ENCODE measurements at regions not wholly inside any gene's neighbourhood (a gene's known extent, or its start where the extent isn't known, plus 50 kb on each side); places are given as distances from the start of the nearest gene placed in this dataset.
A peak's percentile ranks its signal among the peaks of the same experiment; 100 is the strongest.

GRCh38 chr20:56968376-56969048, 297.9 kb downstream of the BMP7 start:
- Histone ChIP-seq H3K4me2 (no peak overlapping the region), H3K4me3 (no peak overlapping the region), H4K20me1 (ENCODE audit: insufficient read depth, poor library complexity, severe bottlenecking) (no peaks in the 10 kb centered on the region), H3K27me3 (peaks cover 14% of the 10 kb centered on the region), H3K9me3 (ENCODE audit: low read depth) (no peaks in the 10 kb centered on the region), H3K79me2 (no peaks in the 10 kb centered on the region), H2AFZ (no peak overlapping the region), H3K4me1 (ENCODE audit: insufficient read depth) (no peaks in the 10 kb centered on the region), H3K27ac (no peak overlapping the region), H3K36me3 (replicated peaks; ENCODE audit: insufficient read depth, low read depth) (no peaks in the 10 kb centered on the region), H3K9me2 (replicated peaks; ENCODE audit: insufficient read depth) (no peaks in the 10 kb centered on the region)
- DNase-seq (ENCODE audit: low spot score), result no peak
- WGBS (ENCODE audit: low lambda C conversion rate, missing lambda C conversion rate), result 55% methylated on average over 12 of the region's 12 CpGs
- TF ChIP-seq EZH2 (IDR thresholded peaks at IDR 0.05; ENCODE audit: borderline replicate concordance), result no peak
- TF ChIP-seq EZH2phosphoT487 (IDR thresholded peaks at IDR 0.05; ENCODE audit: low read depth, severe bottlenecking, unreplicated experiment), result no peak
- TF ChIP-seq, protein P1, sequence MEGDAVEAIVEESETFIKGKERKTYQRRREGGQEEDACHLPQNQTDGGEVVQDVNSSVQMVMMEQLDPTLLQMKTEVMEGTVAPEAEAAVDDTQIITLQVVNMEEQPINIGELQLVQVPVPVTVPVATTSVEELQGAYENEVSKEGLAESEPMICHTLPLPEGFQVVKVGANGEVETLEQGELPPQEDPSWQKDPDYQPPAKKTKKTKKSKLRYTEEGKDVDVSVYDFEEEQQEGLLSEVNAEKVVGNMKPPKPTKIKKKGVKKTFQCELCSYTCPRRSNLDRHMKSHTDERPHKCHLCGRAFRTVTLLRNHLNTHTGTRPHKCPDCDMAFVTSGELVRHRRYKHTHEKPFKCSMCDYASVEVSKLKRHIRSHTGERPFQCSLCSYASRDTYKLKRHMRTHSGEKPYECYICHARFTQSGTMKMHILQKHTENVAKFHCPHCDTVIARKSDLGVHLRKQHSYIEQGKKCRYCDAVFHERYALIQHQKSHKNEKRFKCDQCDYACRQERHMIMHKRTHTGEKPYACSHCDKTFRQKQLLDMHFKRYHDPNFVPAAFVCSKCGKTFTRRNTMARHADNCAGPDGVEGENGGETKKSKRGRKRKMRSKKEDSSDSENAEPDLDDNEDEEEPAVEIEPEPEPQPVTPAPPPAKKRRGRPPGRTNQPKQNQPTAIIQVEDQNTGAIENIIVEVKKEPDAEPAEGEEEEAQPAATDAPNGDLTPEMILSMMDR (IDR thresholded peaks at IDR 0.05; ENCODE audit: poor library complexity), result no peak

- TF ChIP-seq, protein P1 (IDR thresholded peaks at IDR 0.05; ENCODE audit: poor library complexity), result peak; percentile 85
- TF ChIP-seq EZH2 (IDR thresholded peaks at IDR 0.05; ENCODE audit: borderline replicate concordance), result no peak
- Histone ChIP-seq H3K9me3 (ENCODE audit: low read depth) (no peaks in the 10 kb centered on the region), H3K9me2 (replicated peaks; ENCODE audit: insufficient read depth) (no peaks in the 10 kb centered on the region), H3K27ac (no peak overlapping the region), H3K79me2 (no peaks in the 10 kb centered on the region), H2AFZ (no peak overlapping the region), H3K4me2 (no peak overlapping the region), H3K4me1 (ENCODE audit: insufficient read depth) (no peaks in the 10 kb centered on the region), H3K27me3 (peaks cover 35% of the 10 kb centered on the region), H3K4me3 (no peak overlapping the region), H3K36me3 (replicated peaks; ENCODE audit: insufficient read depth, low read depth) (no peaks in the 10 kb centered on the region), H4K20me1 (ENCODE audit: insufficient read depth, poor library complexity, severe bottlenecking) (no peaks in the 10 kb centered on the region)
- DNase-seq (ENCODE audit: low spot score), result peak; percentile 78
- WGBS (ENCODE audit: low lambda C conversion rate, missing lambda C conversion rate), result 17% methylated on average over 21 of the region's 21 CpGs
Measured at GRCh38 chr20:56974499-56975250, 291.8 kb downstream of the BMP7 start.

GRCh38 chr20:56975838-56976237, 290.6 kb downstream of the BMP7 start:
- H3K9me2 ChIP-seq (replicated peaks; ENCODE audit: insufficient read depth), result no peaks in the 10 kb centered on the region
- H2AFZ ChIP-seq, result no peak overlapping the region
- H3K79me2 ChIP-seq, result no peaks in the 10 kb centered on the region
- no peak overlapping the region for H3K27ac ChIP-seq
- H3K4me2 ChIP-seq, result no peak overlapping the region
- WGBS (ENCODE audit: low lambda C conversion rate, missing lambda C conversion rate), result 95% methylated on average over 2 of the region's 2 CpGs
- no peaks in the 10 kb centered on the region for H3K9me3 ChIP-seq (ENCODE audit: low read depth)
- H3K36me3 ChIP-seq (replicated peaks; ENCODE audit: insufficient read depth, low read depth), result no peaks in the 10 kb centered on the region
- DNase-seq (ENCODE audit: low spot score), result no peak
- H3K4me3 ChIP-seq, result no peak overlapping the region
- TF ChIP-seq EZH2 (IDR thresholded peaks at IDR 0.05; ENCODE audit: borderline replicate concordance) (no peak), EZH2phosphoT487 (IDR thresholded peaks at IDR 0.05; ENCODE audit: low read depth, severe bottlenecking, unreplicated experiment) (no peak)
- TF ChIP-seq, protein P1 (IDR thresholded peaks at IDR 0.05; ENCODE audit: poor library complexity), result no peak
- H3K4me1 ChIP-seq (ENCODE audit: insufficient read depth), result no peaks in the 10 kb centered on the region
- no peaks in the 10 kb centered on the region for H4K20me1 ChIP-seq (ENCODE audit: insufficient read depth, poor library complexity, severe bottlenecking)
- peaks cover 32% of the 10 kb centered on the region for H3K27me3 ChIP-seq
